GM12891 (cell line): ENCODE measurements at regions not wholly inside any gene's neighbourhood (a gene's known extent, or its start where the extent isn't known, plus 50 kb on each side); places are given as distances from the start of the nearest gene placed in this dataset.

Experiments used
- POLR2AphosphoS5 ChIP-seq: IDR thresholded peaks from 2 replicates; pipeline ENCODE4 v1.6.1; 2011; ENCODE audit warnings: low read depth, low read length, control low read depth
- TAF1 ChIP-seq: IDR thresholded peaks from 2 replicates; pipeline ENCODE4 v1.6.1; 2011; ENCODE audit warnings: low read depth, low read length, control low read depth

DNA sequence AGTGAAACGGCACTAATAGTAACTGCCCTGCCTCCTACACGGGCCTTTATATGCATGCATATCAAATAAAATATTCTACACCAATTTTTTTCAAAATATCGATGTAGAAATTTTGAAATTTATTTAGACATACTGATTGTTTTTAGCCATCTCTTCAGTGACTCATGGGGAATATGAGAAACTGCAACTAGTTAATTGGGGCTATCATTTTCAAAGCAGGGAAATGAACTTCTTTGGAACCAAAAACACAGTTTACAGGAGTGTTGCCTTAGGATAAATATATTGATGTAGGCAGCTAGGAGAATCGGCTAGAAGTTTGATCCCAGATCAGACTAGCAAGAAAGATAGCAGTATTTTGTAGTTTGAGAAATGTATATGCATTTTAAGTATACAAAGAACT, 1010.8 kb upstream of the AGA start:
- TF ChIP-seq TAF1 (no peak), POLR2AphosphoS5 (no peak)
